ENCODE measurements at regions not wholly inside any gene's neighbourhood (a gene's known extent, or its start where the extent isn't known, plus 50 kb on each side); places are given as distances from the start of the nearest gene placed in this dataset.

- Histone ChIP-seq H3T11ph (ENCODE audit: low read length) (no peak overlapping the region), H3K23ac (ENCODE audit: insufficient read length, low read depth, low read length) (no peak overlapping the region), H3K23me2 (ENCODE audit: insufficient read length, low read depth, low read length, poor library complexity, severe bottlenecking) (no peaks in the 10 kb centered on the region), H3K4me2 (ENCODE audit: insufficient read depth, insufficient read length, low read length) (no peak overlapping the region), H2AFZ (ENCODE audit: low read length) (no peak overlapping the region), H2BK5ac (ENCODE audit: insufficient read length, low read length) (no peak overlapping the region), H4K20me1 (ENCODE audit: control insufficient read depth, insufficient read depth, insufficient read length) (no peaks in the 10 kb centered on the region), H3K27ac (ENCODE audit: insufficient read length, low read depth, low read length) (no peak overlapping the region), H2AK5ac (ENCODE audit: insufficient read length, low read length) (no peak overlapping the region), H4K8ac (replicated peaks; ENCODE audit: insufficient read length, low read depth, low read length) (no peak overlapping the region), H3K56ac (ENCODE audit: insufficient read length, low read depth, low read length) (no peak overlapping the region), H3K4ac (ENCODE audit: low read depth, low read length) (no peak overlapping the region), H3K4me1 (ENCODE audit: insufficient read depth, low read length) (no peaks in the 10 kb centered on the region; the same call in 1 of the 2 replicates), H3K79me1 (ENCODE audit: insufficient read depth, low read depth, low read length, poor library complexity, severe bottlenecking) (no peaks in the 10 kb centered on the region), H4K91ac (ENCODE audit: insufficient read length, low read depth, low read length) (no peak overlapping the region), H4K5ac (ENCODE audit: insufficient read length, low read depth, low read length) (no peak overlapping the region), H2BK15ac (ENCODE audit: low read depth, low read length) (no peak overlapping the region), H3K9ac (ENCODE audit: extremely low read depth, insufficient read length, low read length) (no peak overlapping the region), H3K27me3 (ENCODE audit: insufficient read depth, low read length) (no peaks in the 10 kb centered on the region), H2BK20ac (ENCODE audit: low read depth, low read length, poor library complexity, severe bottlenecking) (no peak overlapping the region), H3K18ac (ENCODE audit: insufficient read length, low read depth, low read length) (no peak overlapping the region), H2BK12ac (ENCODE audit: insufficient read length, low read depth, low read length) (no peak overlapping the region), H3K14ac (ENCODE audit: insufficient read depth, low read length) (no peak overlapping the region), H2BK120ac (ENCODE audit: low read depth, low read length, poor library complexity, severe bottlenecking) (no peak overlapping the region), H3K79me2 (ENCODE audit: insufficient read depth, low read length) (no peaks in the 10 kb centered on the region), H3K9me3 (ENCODE audit: control insufficient read depth, low read depth, low read length) (no peaks in the 10 kb centered on the region)
- no peaks in the 10 kb centered on the region for H3K9me3 Mint-ChIP-seq
- no peaks in the 10 kb centered on the region for H3K27me3 Mint-ChIP-seq (ENCODE audit: low read depth)
- no peaks in the 10 kb centered on the region; a peak in 1 of 7 replicates for H3K36me3 Mint-ChIP-seq (ENCODE audit: insufficient read depth in 1 of 3, low read depth in 3 of 3)
- no peak overlapping the region for H3K4me3 Mint-ChIP-seq
- TF ChIP-seq CTCF (conservative IDR thresholded peaks at IDR 0.05): no peak
- H3K27ac Mint-ChIP-seq: no peak overlapping the region
- no peak for DNase-seq
- H3K4me1 Mint-ChIP-seq: peaks cover 20 to 21% of the 10 kb centered on the region in 2 experiments
These were observed 153.5 kb downstream of the DLEU7 start for GRCh38 chr13:50690006-50690405.

Measured in H9 (cell line).